GM18909 (cell line): ENCODE measurements at regions not wholly inside any gene's neighbourhood (a gene's known extent, or its start where the extent isn't known, plus 50 kb on each side); places are given as distances from the start of the nearest gene placed in this dataset.

Experiments used
- ATAC-seq: cut with Tn5 transposase; IDR thresholded peaks from one replicate; pipeline ENCODE4 v1.9.1; 2021; ENCODE audit warnings: mild to moderate bottlenecking; ENCODE audit not compliant: unreplicated experiment, poor library complexity

DNA sequence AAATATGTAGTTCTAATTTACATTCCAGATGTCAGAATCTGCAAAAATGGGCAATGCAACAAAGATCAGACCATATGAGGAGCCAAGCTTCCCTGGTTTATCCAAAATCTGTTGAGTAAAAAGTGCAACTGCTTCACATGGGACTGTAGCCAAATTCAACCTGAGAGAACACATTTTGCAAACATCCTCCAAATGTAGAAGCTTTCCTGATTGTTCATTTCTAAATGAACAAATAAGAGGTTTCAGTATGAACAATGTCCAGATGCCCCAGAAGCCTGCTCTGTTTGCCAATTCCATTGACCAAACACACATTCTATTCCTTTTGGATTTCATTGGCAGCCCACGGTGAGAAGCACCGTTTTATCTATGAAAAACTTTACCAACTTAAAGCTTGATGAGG lies 117.9 kb upstream of the OSR1 start:
- no peak for ATAC-seq

DNA sequence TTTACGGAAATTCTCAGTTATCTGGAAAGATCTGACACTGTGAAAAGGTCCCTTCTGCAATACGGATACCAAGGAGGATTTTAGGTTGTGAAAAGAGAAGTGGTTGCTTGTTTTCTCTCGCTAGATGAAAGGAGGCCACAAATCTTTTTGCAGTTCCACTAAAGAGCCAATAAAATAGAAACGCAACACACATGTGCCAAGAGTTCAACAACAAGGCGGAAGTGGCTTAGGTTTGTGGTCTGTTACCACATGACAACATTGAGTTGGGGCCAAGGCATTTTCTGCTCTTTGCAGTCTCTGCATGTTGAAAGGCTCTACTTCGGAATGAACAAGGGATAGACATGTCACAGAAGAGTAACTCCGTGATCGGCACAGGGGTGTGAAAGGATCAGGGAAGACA lies 115.7 kb upstream of the OSR1 start:
- ATAC-seq, result peak; percentile 94

DNA sequence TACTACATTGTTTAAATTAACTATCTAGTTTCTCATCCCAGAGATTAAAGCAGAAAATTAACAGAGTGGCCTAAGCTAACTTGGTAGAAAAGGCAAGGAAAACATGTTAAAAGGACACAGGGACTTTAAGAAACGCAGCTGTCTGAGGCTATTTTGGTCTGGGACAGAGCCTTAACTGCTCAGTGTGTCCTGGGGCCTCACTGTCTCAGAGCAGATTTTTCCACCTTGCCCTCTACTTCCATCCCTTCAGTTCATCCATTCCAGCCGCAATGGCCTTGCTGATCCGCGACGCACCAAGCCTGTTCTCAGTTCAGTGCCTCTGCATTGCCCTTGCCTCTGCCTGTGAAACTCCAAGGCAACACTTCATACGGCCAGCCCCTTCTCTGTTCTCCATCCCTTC lies 114.9 kb upstream of the OSR1 start:
- no peak for ATAC-seq

DNA sequence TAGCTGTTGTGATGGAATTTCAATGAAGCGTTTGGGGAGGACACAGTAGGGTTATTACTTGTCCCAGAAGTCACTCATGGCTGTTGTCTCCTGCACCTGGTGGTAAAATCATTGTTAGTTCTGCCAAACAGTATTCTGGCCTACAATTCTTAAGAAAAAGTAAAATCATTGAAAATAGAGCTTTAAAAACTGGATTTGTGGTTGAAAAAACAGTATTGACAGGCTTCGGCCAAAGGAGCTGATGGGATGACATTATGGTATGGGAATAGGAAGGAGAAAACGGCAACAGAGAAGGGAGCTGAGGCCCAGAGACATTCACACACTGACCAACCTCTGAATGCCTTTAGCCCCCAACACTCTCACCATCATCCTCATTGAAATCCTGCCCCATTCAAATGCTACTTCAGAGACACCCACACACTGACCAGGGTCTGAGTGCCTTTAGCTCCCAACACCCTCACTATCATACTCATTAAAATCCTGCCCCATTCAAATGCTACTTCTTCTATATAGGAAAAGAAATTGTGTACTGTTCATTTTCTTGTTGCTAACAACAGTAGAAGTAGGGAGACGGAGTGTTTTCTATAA lies 114.1 kb upstream of the OSR1 start:
- no peak for ATAC-seq

DNA sequence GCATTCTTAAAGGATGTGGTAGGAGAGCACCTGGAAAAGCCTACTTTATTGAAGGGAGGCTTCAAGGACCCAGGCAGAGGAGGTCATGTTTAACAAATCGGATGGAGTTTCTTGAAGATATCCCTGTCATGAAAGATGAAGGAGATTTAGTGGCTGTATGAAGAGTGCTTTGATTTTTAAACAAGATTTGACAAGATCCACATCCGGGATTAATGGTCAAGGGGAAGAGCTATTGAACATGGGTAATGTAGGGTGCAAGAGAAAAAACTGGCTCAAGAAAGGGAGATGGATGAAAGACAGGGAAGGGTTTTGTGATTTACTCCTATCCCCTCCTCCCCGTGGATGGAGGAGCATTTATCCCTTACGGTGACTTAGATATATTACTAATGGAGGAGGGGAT lies 113.1 kb upstream of the OSR1 start:
- no peak for ATAC-seq

DNA sequence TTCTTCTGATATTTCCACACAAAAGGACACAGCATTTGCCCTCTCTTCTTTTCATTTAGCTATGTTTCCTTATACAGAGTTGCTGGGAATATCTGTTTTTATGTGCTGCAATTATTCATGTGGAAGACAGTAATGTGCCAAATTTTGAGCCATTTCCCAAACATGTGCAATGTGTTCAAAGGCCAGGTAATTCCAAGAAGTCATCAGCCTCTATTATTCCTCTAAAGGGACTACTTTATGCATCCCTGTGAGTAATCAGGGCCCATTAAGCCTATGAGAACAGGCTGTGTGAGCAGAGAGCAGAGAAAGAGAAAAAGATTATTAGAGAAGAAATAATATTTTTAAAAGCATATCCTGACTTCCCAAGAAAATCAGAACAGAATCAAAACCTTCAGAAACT lies 107.6 kb upstream of the OSR1 start:
- no peak for ATAC-seq

DNA sequence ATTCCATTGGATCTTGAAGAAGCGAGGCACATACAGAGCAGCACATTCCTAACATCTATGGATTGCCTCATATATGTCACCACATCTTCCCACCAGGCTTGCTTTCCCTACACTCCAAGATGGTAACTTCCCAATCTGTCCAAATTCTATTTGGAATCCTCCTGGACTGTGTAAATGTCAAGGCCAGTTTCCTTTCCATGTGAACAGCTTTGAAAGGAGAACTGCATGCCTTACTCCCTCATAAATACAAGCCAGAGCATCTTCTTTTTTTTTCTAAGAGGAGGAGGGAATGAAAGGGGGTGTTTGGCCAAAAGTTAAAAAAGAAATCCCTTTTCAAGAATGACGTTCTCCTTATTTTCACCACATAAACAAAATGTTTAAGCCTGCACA lies 103.8 kb upstream of the OSR1 start:
- no peak for ATAC-seq

DNA sequence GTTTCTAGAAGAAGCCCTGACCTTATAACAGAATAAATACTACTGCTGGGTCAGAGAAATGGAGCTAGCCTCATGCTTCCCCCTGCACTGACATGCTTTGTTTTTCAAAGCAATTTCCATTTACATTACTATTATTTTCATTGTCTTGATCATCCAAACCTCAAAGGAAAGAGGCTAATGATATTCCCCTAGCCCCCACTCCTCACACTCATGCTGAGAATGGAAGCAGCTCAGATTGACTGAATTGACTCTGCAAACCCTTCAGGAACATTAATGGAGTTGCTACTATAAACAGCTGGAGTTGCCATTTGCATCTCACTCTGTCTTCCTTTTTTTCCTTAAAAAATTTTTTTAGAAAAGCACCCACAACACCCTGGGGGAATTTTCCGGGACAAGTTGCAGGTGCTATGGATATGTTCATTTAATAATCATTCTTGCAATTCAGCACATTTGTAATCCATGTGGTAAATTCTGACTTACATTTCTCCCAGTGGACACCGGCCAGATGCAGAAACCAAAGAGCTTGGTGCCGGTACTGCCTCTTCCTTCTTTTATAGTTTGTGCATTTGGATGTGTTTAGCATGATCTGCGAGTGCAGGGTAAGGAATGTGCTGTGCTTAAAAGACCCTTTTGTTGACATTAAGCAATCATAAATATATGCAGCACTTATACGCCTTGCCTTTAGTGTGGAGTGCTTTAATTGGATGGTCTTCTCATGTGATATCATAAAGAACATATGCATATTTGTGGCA lies 103.3 kb upstream of the OSR1 start:
- ATAC-seq, result no peak

DNA sequence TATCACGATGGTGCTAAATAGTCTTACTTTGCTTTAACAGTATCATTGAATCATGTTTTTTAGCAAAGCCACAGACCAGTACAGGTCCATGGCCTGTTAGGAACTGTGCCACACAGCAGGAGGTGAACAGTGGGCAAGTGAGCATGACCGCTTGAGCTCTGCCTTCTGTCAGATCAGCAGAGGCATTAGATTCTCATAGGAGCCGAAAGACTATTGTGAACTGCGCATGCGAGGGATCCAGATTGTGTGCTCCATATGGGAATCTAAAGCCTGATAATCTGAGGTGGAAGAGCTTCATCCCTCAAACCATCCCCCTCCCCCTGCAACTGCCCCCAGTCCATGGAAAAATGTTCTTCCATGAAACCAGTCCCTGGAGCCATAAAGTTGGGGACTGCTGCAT lies 102.3 kb upstream of the OSR1 start:
- ATAC-seq, result no peak

DNA sequence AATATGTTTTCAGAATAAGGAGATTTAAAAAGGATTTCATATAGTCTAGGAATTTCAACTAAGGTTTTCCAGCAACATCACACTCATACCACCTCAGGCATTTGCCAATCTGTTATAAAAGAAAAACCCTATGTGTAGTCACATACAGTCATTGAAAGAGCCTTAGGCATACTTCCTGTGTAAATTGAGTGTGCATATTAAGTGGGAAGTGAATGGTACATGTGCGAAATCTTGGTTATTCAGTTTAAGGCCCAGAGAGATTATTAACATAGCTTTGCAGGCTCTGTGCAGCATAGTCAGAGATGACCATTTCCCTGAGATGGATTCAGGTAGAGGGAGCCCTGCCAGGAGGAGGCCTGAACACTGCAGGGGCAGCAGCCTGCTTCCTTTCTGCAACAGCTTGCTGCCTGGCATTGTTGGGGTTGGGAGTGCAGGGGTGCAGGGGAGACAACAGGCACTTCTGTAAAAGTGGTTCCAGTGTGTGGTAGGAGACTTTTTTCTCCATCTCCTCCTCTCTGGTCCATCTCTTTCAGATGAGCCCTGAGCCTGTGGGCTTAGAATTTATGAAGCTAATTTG lies 100.1 kb upstream of the OSR1 start:
- no peak for ATAC-seq

DNA sequence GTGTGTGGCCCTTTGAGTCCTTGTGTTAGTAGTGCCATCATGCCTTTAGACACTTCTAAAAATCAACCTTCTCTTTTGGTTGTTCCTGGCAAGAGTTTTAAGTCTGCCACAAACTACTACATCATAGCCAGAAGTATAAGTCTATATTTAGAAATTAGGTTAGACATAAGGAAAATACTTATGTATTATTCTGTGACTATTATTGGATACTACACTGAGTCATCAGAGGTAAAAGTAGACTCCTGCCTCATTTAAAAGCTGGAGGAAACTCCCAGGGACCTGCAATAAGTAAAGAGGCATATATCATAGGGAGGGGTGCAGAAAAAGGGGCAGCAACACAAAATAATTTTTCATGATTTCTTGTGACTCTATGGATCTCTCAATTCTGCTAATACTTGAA lies 99.4 kb upstream of the OSR1 start:
- ATAC-seq, result no peak

DNA sequence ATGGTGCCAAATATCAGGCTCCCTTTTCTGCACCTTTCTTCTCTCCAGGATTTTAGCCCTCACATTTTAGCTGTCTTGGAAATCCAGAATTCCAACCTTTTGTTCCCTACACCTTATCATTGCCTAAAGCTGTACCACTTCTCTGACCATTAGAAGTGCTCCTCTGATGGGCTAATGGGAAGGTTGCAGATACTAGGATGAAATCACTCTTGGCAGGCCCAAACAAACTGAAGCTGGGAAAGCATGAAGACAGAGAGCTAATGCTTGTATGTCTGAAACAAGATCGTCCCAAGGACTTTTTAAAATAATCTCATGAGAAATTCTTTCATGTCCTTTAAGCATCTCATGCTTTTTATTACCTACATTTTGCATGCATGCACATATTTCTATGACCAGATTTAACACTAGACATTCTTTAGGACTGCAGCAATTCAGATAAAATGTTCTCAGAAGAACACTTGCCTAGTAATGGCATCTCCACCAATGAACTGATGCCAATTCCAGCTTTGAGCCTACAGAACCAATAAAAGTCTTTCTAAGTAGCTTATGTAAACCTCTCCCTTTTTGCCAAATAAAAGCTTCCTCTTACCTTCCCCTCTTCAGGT lies 98.4 kb upstream of the OSR1 start:
- ATAC-seq, result no peak

DNA sequence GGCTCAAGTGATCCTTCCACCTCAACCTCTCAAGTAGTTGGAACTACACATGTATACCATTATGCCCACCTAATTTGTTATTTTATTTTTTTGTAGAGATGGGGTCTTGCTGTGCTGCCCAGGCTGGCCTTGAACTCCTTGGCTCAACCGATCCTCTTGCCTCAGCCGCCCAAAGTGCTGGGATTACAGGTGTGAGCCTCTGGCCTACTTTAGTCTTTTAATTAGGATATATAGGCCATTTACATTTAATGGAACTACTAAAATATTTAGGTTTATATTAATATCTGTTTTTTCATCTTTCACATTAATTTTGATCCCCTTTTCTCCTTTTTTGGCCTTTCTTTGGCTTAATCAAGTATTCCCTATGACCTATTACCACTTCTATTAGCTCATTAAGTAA lies 95.7 kb upstream of the OSR1 start:
- ATAC-seq, result no peak

DNA sequence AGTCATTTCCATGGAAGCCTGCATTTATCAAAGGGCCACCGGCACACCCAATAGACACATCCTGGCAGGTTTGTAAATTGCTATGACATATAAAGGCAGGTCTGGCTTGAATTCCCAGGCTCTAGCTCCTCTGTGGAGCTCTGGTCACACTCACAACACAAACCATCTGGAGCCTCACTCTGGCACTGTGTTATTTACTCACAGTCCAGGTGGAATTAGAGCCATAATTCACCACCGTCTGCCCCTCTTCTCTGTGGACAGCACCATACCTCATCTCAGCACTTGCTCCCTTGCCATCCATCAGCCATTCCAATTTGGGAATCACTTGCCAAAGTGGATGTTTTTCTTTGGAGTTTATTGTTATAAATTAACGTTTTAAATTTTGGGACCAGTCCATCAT lies 84.3 kb upstream of the OSR1 start:
- no peak for ATAC-seq

DNA sequence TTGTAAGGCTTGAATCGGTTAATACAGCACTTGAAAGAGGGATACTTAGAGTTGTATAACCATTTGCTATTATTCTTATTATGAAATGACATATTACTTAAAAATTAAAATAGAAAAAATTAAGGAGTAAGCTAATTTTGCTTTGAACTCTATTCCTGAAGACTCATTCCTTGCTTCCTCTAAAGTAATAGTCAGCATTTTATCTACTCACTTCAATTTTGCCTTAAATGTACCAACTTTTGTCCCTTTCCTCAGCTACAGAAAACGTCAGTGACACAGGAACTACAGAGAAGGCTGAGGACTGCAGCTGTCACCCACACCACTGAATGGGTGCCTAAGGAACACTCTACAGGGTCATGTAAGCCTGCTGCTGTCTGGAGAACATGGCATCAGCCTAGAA lies 80.7 kb upstream of the OSR1 start:
- no peak for ATAC-seq

DNA sequence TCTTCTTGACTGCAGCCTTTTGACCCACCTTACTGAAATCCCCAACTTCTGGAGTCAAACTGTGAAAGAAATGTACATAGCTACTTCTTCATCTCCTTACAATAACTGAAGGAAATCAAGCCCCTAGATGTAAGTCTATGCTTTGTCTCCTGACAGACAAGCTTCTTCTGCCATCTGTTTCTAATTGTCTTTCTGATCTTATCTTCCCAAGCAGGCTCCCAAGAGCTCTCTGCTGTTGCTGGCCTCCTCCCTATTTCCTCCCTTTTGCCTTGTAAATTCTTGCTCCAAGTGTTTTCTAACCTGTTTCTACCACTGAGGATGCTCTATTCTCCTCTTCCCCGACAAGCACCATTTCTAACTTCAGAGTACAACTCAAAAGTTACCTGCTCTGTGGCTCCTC lies 77.4 kb upstream of the OSR1 start:
- no peak for ATAC-seq

DNA sequence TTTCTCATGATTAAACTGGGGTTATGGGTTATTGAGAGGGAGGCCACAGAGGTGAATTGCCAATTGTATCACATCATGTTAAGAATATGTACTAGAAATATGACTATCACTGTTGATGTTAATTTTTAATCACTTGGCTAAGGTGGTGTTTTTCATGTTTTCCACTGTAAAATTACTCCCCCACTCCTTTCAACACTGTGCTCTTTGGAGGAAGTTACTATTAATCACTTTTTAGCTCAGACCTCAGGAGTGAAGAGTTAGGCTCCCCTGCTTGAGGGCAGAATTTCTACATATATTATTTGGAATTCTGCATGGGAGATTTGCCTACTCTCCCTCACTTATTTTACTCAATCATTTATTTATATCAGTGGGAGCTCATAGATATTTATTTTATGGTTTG lies 76.0 kb upstream of the OSR1 start:
- ATAC-seq, result no peak

DNA sequence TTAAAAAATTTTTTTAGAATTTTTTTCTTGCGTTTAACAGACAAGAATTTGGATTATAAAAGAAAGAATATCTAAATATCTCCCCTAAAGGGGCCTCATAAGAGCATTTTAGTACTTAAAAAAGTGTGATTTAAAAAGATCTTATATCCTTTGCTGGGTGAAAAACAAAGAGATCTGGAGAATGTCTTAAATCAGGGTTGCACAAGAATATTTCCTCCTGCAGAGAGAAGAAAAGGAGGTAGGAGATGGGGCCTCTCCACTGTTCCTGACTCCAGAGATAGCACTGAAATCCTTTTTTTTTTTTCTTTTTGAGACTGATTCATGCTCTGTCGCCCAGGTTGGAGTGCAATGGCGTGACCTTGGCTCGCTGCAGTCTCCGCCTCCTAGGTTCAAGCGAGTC lies 68.5 kb upstream of the OSR1 start:
- no peak for ATAC-seq

DNA sequence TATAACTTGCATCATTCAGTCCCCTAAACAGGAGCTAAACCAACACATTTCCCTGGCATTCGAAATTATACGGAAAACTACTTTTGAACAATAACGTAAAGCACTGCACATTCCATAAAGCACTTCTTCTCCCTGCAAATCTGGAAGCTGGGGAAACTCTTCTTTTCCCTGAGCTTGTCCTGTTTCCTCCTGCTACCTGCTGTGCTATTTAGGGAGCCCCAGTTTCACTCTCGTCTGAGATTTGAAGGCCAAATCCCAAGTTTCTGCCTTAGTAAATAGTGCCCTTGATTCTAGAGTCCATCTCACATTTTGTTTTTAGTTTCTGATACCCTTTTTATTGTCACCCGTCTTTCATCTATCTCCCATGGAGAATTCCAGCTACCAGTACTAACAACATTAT lies 67.7 kb upstream of the OSR1 start:
- ATAC-seq, result no peak

DNA sequence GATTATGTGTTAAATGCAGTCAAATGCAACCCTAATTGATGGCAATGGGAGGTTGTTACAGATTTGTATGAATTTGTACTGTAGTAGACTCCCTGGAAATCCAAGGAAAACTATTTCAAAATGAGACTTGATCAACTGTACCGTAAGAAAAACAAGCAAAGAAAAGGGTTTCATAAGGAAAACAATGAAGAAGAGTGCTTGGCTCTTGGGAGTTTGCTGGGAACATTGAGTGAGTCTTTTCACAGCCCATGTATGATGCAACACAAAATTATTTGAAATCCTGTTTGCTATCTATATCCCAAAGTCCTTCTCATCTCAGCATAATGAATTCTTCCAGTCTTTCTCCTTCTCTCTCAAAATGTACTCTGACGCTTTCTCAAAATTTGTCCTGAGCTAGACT lies 67.0 kb upstream of the OSR1 start:
- ATAC-seq, result no peak

DNA sequence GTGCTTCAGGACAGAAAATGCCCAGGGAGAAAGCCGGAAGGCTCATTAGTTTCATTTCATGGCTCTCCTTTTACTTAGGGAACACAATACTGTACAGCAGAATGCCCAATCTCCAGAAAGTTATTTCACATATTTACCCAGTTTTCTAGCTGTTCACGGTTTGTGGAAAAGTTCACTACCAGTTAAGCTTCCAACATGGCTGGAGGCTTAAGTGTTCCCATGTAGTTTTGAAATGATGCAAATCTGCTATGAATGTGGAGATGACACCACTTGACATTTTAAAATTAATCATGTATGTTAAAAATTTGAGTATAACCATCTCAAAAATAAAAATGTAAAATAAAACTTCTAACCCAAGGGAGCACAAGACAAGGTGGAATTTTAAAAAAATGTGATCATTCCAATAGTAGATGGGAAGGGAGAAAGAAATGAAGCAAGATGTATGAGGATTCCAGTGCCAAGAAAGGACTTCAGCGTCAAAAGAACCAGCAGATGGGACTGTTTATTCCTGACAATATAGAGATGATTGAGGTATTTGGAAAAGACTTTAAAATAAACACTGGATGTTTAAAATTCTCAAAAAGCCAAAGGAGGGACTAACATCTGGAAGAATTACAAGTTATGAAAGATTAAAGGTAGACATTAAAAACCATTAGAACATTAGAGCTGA lies 60.9 kb upstream of the OSR1 start:
- ATAC-seq, result no peak
